HepG2 (cell line): ENCODE measurements at regions not wholly inside any gene's neighbourhood (a gene's known extent, or its start where the extent isn't known, plus 50 kb on each side); places are given as distances from the start of the nearest gene placed in this dataset.

ENCODE experiments used
- ATAC-seq: fragments of 200-7000 bp; cut with Tn5 transposase; 3 replicates; pipeline ENCODE4 v1.9.1; 2020; ENCODE audit warnings: mild to moderate bottlenecking, moderate library complexity
- BruUV-seq: library from RNA; stranded (reverse); fragments of 400-500 nt; replicated peaks from 2 replicates; lab custom pipeline; 2021; lab: Mats Ljungman, UMichigan
- CTCF ChIA-PET: fragments of 300-600 bp; formaldehyde crosslinking; extraction: SDS; loops from one replicate; lab custom pipeline; 2021; ENCODE audit warnings: low total read pairs, inconsistent platforms, low intra/inter-chr PET ratio; lab: Yijun Ruan, JAX
- POLR2A ChIA-PET: fragments of 350-600 bp; sonication (Branson Sonifier 250); formaldehyde crosslinking; loops from one replicate; lab custom pipeline; 2020; ENCODE audit warnings: antibody characterized with exemption, inconsistent platforms; lab: Yijun Ruan, JAX
- DNase-seq: peaks from one replicate; pipeline ENCODE4 v3.0.0-alpha.2; 2015; ENCODE audit warnings: low spot score
- FAIRE-seq: peaks from 3 replicates; lab custom pipeline; 2011; peaks lifted over from hg19 to GRCh38; lab: Jason Lieb, UNC
- H2AFZ ChIP-seq: one replicate; pipeline ENCODE4 v1.6.1; 2011; ENCODE audit warnings: low read length, inconsistent platforms
- H3K27ac ChIP-seq: fragments of 300-600 bp; 3 replicates; pipeline ENCODE4 v1.8.0; 2011; ENCODE audit warnings: mixed run types, mild to moderate bottlenecking, mixed read lengths, low read length, inconsistent platforms; ENCODE audit not compliant: insufficient read depth; ENCODE audit errors: extremely low read length
- H3K27me3 ChIP-seq, 2 experiments: fragments of 200-600 bp in 1 of 2; 2 replicates in 1 of 2; 3 replicates in 1 of 2; pipeline versions ENCODE4 v1.6.0 to v1.8.0; 2011; ENCODE audit warnings: low read length in 2 of 2, mild to moderate bottlenecking in 2 of 2, moderate library complexity in 2 of 2, inconsistent platforms in 1 of 2; ENCODE audit not compliant: insufficient read depth in 2 of 2, control insufficient read depth in 1 of 2
- H3K36me3 ChIP-seq, 2 experiments: fragments of 200-600 bp in 1 of 2; replicated peaks in 1 of 2; 2 replicates in 1 of 2; 3 replicates in 1 of 2; pipeline versions ENCODE4 v1.5.1 to v1.8.0; 2011; ENCODE audit warnings: low read length in 2 of 2, inconsistent platforms in 1 of 2; ENCODE audit not compliant: insufficient read depth in 2 of 2, control insufficient read depth in 1 of 2
- H3K4me1 ChIP-seq: 2 replicates; pipeline ENCODE4 v1.5.1; 2012; ENCODE audit warnings: low read length, inconsistent platforms; ENCODE audit not compliant: insufficient read depth
- H3K4me2 ChIP-seq: 2 replicates; pipeline ENCODE4 v1.6.0; 2011; ENCODE audit warnings: low read depth, low read length, inconsistent platforms
- H3K4me3 ChIP-seq, 3 experiments: fragments of 200-600 bp in 1 of 3; sonication (generic), shearing (Covaris generic) in 1 of 3; replicated peaks in 1 of 3; 2 replicates each; pipeline ENCODE4 v1.5.1; 2011 to 2016; ENCODE audit warnings: low read length in 3 of 3, inconsistent platforms in 2 of 3, low read depth in 2 of 3, mild to moderate bottlenecking in 2 of 3, control low read depth in 1 of 3, mixed read lengths in 1 of 3; ENCODE audit not compliant: insufficient read depth in 1 of 3
- H3K79me2 ChIP-seq: one replicate; pipeline ENCODE4 v1.6.1; 2011; ENCODE audit warnings: low read length, inconsistent platforms; ENCODE audit not compliant: insufficient read depth
- H3K9ac ChIP-seq: 2 replicates; pipeline ENCODE4 v1.6.0; 2011; ENCODE audit warnings: mild to moderate bottlenecking, low read depth, low read length, inconsistent platforms; ENCODE audit not compliant: insufficient read depth
- H3K9me3 ChIP-seq: 2 replicates; pipeline ENCODE4 v1.5.1; 2012; ENCODE audit warnings: mild to moderate bottlenecking, low read length
- H4K20me1 ChIP-seq: 2 replicates; pipeline ENCODE4 v1.6.0; 2011; ENCODE audit warnings: inconsistent platforms, mild to moderate bottlenecking, low read length, moderate library complexity; ENCODE audit not compliant: insufficient read depth
- DRAP1 ChIP-seq: IDR thresholded peaks from 2 replicates; pipeline ENCODE4 v1.6.1; 2016; ENCODE audit warnings: missing genetic modification reagents, missing compliant biosample characterization
- E2F1 ChIP-seq: sonication (generic); formaldehyde crosslinking; IDR thresholded peaks from 2 replicates; pipeline ENCODE4 v1.5.0; 2020; ENCODE audit warnings: missing genetic modification reagents
- ERF ChIP-seq: IDR thresholded peaks from 2 replicates; pipeline ENCODE4 v1.6.1; 2018; ENCODE audit warnings: missing biosample characterization, missing genetic modification reagents
- HNF4A ChIP-seq: sonication (generic); formaldehyde crosslinking; IDR thresholded peaks from 2 replicates; pipeline ENCODE4 v1.4.0; 2020; ENCODE audit warnings: missing genetic modification reagents
- HNRNPH1 ChIP-seq: fragments of 200-400 bp; formaldehyde crosslinking; optimal IDR thresholded peaks from 2 replicates; pipeline ENCODE3; 2017; ENCODE audit warnings: mild to moderate bottlenecking, low read depth, low read length
- IRX3 ChIP-seq: sonication (generic); formaldehyde crosslinking; IDR thresholded peaks from 2 replicates; pipeline ENCODE4 v1.8.1; 2023; ENCODE audit warnings: mild to moderate bottlenecking, low read depth, missing genetic modification reagents, borderline replicate concordance
- MAX ChIP-seq: IDR thresholded peaks from 2 replicates; pipeline ENCODE4 v1.6.1; 2012; ENCODE audit warnings: inconsistent platforms
- TAF1 ChIP-seq: sonication (generic); formaldehyde crosslinking; IDR thresholded peaks from 2 replicates; pipeline ENCODE4 v1.4.0; 2020; ENCODE audit warnings: missing genetic modification reagents
- ZNF589 ChIP-seq: sonication (generic); formaldehyde crosslinking; conservative IDR thresholded peaks from 2 replicates; pipeline ENCODE4 v1.8.0; 2022; ENCODE audit warnings: mild to moderate bottlenecking, moderate library complexity, missing genetic modification reagents
- ZNF644 ChIP-seq: IDR thresholded peaks from 2 replicates; pipeline ENCODE4 v1.6.1; 2016; ENCODE audit warnings: low read depth
- ZNF891 ChIP-seq: sonication (generic); formaldehyde crosslinking; IDR thresholded peaks from 2 replicates; pipeline ENCODE4 v1.5.0; 2020; ENCODE audit warnings: mild to moderate bottlenecking, missing genetic modification reagents
- WGBS: methylation state at CpG from one replicate; pipeline ENCODE4 v1.1.6; 2017; ENCODE audit warnings: low lambda C conversion rate; 5-methylcytosine and 5-hydroxymethylcytosine counted together
- in situ Hi-C: cut with HindIII; loops from 2 replicates; pipeline ENCODE4 v1.10.0; 2017; ENCODE audit warnings: low pct_unique_long_range_greater_than_20kb; ENCODE audit not compliant: extremely low pct_ligation_motif_present
- intact Hi-C: fragments of 100-400 bp; cut with micrococcal nuclease; formaldehyde crosslinking; loops from one replicate; pipeline ENCODE4 v1.10.0; 2022; ENCODE audit not compliant: unreplicated experiment

- ChIA-PET CTCF (no interaction called here), POLR2A (no interaction called here)
- BruUV-seq = no TSS peak
Measured at GRCh38 chr18:73040247-73040646, 172.5 kb upstream of the NETO1 start.

GRCh38 chr18:73038336-73038735, 170.5 kb upstream of the NETO1 start:
- Histone ChIP-seq H3K9me3 (no peaks in the 10 kb centered on the region), H3K79me2 (no peaks in the 10 kb centered on the region), H2AFZ (no peak overlapping the region), H3K4me2 (no peak overlapping the region), H3K9ac (no peak overlapping the region), H3K27ac (no peak overlapping the region), H4K20me1 (no peaks in the 10 kb centered on the region), H3K27me3 (no peaks in the 10 kb centered on the region), H3K4me1 (peaks cover 6% of the 10 kb centered on the region; the same call in 1 of the 2 replicates)
- in situ Hi-C loops = no loop called here
- POLR2A ChIA-PET = no interaction called here
- 5% methylated on average over 5 of the region's 5 CpGs for WGBS
- BruUV-seq = no TSS peak
- intact Hi-C loops = no loop called here
- DNase-seq = no peak
- FAIRE-seq = no peak
- TF ChIP-seq IRX3 (CRISPR knock-in tag) (no peak), ERF (CRISPR knock-in tag) (no peak), DRAP1 (CRISPR knock-in tag) (no peak), MAX (no peak), ZNF589 (CRISPR knock-in tag) (no peak), ZNF891 (CRISPR knock-in tag) (no peak), TAF1 (no peak)
- TF ChIP-seq, all 625 proteins: peak for 0
- ATAC-seq = no peak
- CTCF ChIA-PET = no interaction called here
- H3K36me3 ChIP-seq = no peaks in the 10 kb centered on the region
- no peak overlapping the region for H3K4me3 ChIP-seq

More at GRCh38 chr18:73040247-73040646, 172.5 kb upstream of the NETO1 start:
- FAIRE-seq (no peak), ATAC-seq (peak; percentile 87), DNase-seq (peak; percentile 10)
- Histone ChIP-seq H3K27me3 (no peaks in the 10 kb centered on the region), H4K20me1 (no peaks in the 10 kb centered on the region), H3K79me2 (no peaks in the 10 kb centered on the region), H3K9ac (no peak overlapping the region), H3K9me3 (no peaks in the 10 kb centered on the region), H3K4me3 (no peak overlapping the region), H3K4me2 (no peak overlapping the region), H3K27ac (no peak overlapping the region), H3K36me3 (no peaks in the 10 kb centered on the region), H2AFZ (no peak overlapping the region), H3K4me1 (peaks cover 6% of the 10 kb centered on the region; the same call in 1 of the 2 replicates)
- intact Hi-C loops (no loop called here), in situ Hi-C loops (no loop called here)
- 2% methylated on average over 4 of the region's 4 CpGs for WGBS
- TF ChIP-seq E2F1 (CRISPR knock-in tag) = no peak
- TF ChIP-seq ZNF644 (CRISPR knock-in tag) = peak; percentile 63; the same call in 1 of the 2 replicates
- no peak for TF ChIP-seq HNRNPH1
- TF ChIP-seq HNF4A (CRISPR knock-in tag) = peak; percentile 59
